ENCODE measurements at regions not wholly inside any gene's neighbourhood (a gene's known extent, or its start where the extent isn't known, plus 50 kb on each side); places are given as distances from the start of the nearest gene placed in this dataset.

- H3K27ac ChIP-seq = no peak overlapping the region
- no peak for TF ChIP-seq CTCF (conservative IDR thresholded peaks at IDR 0.05)
These were observed 155.4 kb downstream of the FNDC1 start for GRCh38 chr6:159324596-159324995.
